ENCODE measurements at regions not wholly inside any gene's neighbourhood (a gene's known extent, or its start where the extent isn't known, plus 50 kb on each side); places are given as distances from the start of the nearest gene placed in this dataset.
A peak's percentile ranks its signal among the peaks of the same experiment; 100 is the strongest.
"Not testable (repeated sequence)": the region's sequence is repeated elsewhere in the genome, so short reads cannot be mapped to it uniquely, and the experiment has no call there.

DNA sequence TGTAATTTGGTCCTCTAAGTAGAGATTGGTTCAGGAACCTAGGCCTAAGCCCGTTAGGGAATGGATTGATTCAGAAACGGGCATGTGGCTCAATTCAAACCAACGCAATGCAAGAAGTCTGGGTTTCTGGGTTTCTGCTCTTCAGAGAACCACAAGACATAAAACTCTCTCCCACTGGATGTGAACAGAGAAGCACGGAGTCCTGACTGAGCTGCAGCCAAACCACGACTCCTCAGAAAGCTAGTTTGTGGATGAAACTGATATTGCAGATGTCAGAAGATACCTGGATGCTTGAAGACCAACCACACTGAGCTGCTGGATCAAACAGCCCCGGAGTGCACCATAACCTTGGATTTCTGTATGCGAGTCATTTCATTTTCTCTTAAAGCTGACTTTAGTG, 50.0 kb downstream of the SOD2 start:
- no peak for DNase-seq

DNA sequence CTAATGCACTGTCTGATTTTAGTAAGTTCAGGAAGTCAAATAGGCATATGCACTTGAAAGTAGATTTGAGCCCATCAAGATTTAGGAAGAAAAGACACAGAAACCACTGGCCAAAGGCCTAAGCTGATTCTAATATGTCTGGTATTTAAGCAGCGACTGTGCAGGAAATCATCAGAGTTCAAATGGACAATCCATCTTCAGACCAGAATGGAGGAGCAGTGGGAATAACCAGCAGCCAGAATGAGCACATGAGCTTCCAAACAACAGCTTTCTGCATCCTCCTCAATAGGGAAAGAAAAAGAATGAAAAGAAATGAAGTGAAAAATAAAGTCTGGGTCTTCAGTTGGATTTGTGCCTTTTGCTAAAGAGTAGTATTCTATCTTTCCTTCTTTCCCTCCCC, 50.6 kb downstream of the SOD2 start:
- DNase-seq, result no peak

GRCh38 chr6:159640722-159641482, 52.1 kb downstream of the SOD2 start:
- no peak for DNase-seq

DNA sequence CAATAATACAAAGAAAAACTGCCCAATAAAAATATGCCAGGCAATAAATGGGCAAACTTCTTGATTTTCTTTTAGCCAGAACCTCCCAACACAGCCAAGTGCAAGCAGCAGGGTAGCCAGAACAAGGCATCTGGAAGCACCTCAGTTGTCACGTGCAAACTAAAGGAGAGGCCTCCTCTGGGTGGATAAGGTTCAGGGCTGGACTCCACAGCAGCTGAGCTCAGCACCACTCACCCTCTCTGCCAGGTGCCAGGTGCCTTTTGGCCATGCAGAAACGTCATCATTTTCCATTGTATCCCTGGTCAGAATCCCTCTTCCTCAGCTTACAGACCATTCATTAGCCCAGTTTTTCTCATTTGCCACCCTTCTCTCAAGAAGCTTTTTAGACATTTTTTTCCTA, 52.7 kb downstream of the SOD2 start:
- peak; percentile 43 to 80 for DNase-seq

GRCh38 chr6:159639721-159640120, 53.3 kb downstream of the SOD2 start:
- DNase-seq, result peak; percentile 43 to 72

GRCh38 chr6:159633196-159633595, 59.8 kb downstream of the SOD2 start:
- no peak for DNase-seq

GRCh38 chr6:159631886-159632285, 61.2 kb downstream of the SOD2 start:
- no peak for DNase-seq

GRCh38 chr6:159627939-159628338, 65.1 kb downstream of the SOD2 start:
- DNase-seq, result no peak

DNA sequence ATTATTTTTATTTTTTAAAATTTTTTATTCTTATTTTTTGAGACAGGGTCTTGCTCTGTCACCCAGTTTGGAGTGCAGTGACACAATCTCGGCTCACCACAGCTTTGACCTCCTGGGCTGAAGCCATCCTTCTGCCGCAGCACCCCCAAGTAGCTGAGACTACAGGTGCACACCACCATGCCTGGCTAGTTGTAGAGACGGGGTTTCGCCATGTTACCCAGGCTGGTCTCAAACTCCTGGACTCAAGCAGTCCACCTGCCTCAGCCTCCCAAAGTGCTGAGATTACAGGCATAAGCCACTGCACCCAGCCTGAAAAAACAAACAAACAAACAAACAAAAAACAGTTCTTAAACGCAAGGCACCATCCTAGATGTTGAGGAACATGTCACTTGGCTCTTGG, 66.5 kb downstream of the SOD2 start:
- not testable (repeated sequence) for DNase-seq

DNA sequence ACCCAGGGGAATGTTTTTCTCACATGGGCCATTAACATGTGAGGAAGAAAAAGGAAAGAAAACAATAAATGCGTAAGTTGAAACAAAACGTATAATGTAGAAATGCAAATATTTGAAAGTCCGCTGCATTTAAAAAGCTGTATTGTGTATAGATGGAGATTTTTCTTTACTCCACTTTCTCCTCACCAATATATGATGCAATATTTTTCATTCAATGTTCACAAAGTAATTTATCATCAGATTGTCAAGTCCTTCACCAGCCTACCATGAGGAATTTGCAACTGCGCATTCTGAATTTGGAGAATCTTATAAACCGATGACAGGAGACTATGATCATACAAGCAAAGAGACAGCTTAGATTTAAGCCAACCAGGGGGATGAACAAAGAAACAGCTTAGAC, 69.9 kb downstream of the SOD2 start:
- no peak for DNase-seq

DNA sequence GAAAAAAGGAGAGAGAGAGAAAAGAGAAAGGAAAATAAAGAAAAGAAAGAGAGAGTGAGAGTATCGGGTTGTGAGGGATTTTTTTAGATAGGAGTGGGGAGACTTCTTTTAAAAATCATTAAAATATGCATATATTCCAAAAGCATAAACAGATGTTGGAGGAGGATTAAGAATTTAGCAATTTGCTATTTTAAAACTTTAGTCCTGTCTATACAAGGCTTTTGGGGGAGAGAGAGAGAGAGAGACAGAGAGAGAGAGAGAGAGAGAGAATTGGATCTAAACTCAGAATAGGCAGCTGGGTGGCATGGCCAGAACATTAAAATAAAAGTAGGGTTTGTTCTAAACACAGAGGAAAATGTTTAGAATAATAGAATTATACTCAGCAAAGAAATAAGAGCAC, 72.1 kb downstream of the SOD2 start:
- DNase-seq, result no peak

- no peak for DNase-seq
Observed at GRCh38 chr6:159617444-159617843, 75.6 kb downstream of the SOD2 start.

- DNase-seq, result no peak
Observed at GRCh38 chr6:159616456-159616855, 76.6 kb downstream of the SOD2 start.

GRCh38 chr6:159615918-159616317, 77.1 kb downstream of the SOD2 start:
- DNase-seq, result no peak

DNA sequence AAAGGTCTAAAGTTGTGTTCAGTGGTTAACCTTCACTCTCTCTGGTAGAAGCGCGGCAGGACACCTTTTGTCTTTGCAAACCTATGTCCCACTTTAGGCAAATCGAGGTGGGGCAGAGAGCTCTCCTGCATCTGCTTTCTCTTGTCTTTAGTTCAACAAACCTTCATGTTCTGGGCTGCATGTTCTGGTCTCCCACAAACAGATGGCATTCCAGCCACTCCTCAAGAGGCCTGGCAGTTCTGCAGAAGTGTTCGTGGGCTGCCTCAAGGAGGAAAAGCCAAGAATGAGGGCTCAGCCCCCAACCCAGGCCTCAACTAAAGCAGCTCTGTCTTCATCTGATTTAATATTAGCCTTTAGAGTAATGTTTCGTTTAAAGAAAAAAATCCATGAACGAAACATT, 82.2 kb downstream of the SOD2 start:
- no peak for DNase-seq

DNA sequence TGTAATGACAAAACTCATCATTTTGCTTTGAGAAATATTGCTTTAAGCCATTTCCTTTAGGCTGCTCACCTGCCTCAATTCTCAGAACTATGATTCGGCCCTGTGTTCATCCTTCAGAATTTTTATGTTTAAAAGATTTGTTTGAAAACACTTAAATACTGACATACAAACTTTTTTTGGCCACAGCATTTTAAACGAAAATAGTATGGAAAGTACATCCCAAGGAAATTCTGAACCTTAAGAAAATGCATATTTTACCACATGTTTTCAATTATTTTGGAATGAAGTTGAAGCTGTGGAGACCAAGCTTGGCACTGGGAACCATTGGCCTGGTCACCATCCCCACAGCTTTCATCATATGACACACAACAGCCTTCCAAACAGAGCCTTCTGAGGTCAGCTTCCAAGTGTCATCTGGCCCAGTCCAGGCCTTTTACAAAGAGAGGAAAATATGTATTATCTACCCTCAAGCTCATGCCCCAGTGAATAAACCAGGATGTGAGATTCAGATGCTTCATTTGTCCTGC, 83.3 kb downstream of the SOD2 start:
- no peak for DNase-seq

GRCh38 chr6:159608961-159609651, 83.9 kb downstream of the SOD2 start:
- peak in 1 of 2 experiments; percentile 4 for DNase-seq

DNA sequence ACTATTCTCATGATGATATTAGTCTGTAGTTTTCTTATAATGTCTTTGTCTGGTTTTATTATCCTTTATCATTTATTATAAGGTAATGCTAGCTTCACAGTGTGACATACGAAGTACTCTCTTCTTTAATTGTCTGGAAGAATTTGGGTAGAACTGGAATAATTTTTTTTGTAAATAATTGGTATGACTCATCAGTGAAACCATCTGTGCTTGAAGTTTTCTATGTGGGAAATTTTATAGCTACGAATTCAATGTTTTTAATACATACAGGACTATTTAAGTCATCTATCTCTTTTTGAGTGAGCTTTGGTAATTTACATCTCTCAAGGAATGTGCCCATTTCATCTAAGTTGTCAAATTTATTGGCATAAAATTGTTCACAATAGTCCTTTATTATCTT, 86.3 kb downstream of the SOD2 start:
- DNase-seq, result no peak

GRCh38 chr6:159604443-159604956, 88.5 kb downstream of the SOD2 start:
- no peak for DNase-seq

GRCh38 chr6:159602431-159603041, 90.5 kb downstream of the SOD2 start:
- no peak for DNase-seq

GRCh38 chr6:159601211-159601610, 91.8 kb downstream of the SOD2 start:
- no peak for DNase-seq

DNA sequence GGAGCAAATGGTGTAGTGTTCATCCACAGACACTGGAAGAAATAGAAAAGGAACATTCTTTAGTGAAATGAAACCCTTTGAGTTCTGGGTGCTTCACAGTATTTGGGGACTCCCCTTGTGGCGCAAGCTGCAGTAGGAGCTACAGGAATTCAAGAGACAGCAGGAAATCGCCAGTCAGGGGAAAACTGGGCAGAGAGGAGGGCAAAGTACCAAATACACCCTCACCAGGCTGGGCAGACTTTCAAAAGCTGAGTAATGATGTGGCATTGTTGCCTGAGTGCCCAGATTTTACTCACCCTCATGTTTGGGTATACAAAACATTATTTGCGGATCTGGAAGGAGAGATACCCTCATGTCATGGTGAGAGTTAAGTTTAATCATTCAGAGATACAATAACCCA, 97.9 kb downstream of the SOD2 start:
- no peak for DNase-seq

- no peak for DNase-seq
Observed at GRCh38 chr6:159594750-159595117, 98.3 kb downstream of the SOD2 start.
